Esophagus squamous epithelium (tissue), 4 donors: ENCODE measurements at regions not wholly inside any gene's neighbourhood (a gene's known extent, or its start where the extent isn't known, plus 50 kb on each side); places are given as distances from the start of the nearest gene placed in this dataset.

ENCODE experiments used
- POLR2A ChIP-seq, 4 donors: fragments of 450-650 bp; IDR thresholded peaks; one replicate each; pipeline ENCODE4 v1.6.1; 2017; ENCODE audit warnings: antibody characterized with exemption in 4 of 4, mild to moderate bottlenecking in 4 of 4, moderate library complexity in 3 of 4
- TF ChIP-seq, protein P1 (sequence below), 6 experiments: fragments of 450-650 bp in 4 of 6; fragments of 200-600 bp in 2 of 6; sonication (generic) in 2 of 6; IDR thresholded peaks; one replicate each; pipeline ENCODE4 v1.5.1; 2016 to 2019; ENCODE audit warnings: antibody characterized with exemption in 6 of 6, mild to moderate bottlenecking in 4 of 6, moderate library complexity in 4 of 6

GRCh38 chr13:24064371-24064770 is 96.1 kb upstream of the SPATA13 start:
- TF ChIP-seq, protein P1, sequence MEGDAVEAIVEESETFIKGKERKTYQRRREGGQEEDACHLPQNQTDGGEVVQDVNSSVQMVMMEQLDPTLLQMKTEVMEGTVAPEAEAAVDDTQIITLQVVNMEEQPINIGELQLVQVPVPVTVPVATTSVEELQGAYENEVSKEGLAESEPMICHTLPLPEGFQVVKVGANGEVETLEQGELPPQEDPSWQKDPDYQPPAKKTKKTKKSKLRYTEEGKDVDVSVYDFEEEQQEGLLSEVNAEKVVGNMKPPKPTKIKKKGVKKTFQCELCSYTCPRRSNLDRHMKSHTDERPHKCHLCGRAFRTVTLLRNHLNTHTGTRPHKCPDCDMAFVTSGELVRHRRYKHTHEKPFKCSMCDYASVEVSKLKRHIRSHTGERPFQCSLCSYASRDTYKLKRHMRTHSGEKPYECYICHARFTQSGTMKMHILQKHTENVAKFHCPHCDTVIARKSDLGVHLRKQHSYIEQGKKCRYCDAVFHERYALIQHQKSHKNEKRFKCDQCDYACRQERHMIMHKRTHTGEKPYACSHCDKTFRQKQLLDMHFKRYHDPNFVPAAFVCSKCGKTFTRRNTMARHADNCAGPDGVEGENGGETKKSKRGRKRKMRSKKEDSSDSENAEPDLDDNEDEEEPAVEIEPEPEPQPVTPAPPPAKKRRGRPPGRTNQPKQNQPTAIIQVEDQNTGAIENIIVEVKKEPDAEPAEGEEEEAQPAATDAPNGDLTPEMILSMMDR (IDR thresholded peaks at IDR 0.05), result no peak
- TF ChIP-seq POLR2A (IDR thresholded peaks at IDR 0.05), result no peak
